Suprapubic skin (tissue), 4 donors: ENCODE measurements at regions not wholly inside any gene's neighbourhood (a gene's known extent, or its start where the extent isn't known, plus 50 kb on each side); places are given as distances from the start of the nearest gene placed in this dataset.

ENCODE experiments used
- DNase-seq, 2 donors: peaks; one replicate each; pipeline ENCODE4 v3.0.0-alpha.2; 2019; ENCODE audit warnings: low spot score in 2 of 2
- H3K27ac ChIP-seq: fragments of 200-600 bp; sonication (generic); one replicate; pipeline ENCODE4 v1.5.1; 2019
- H3K27me3 ChIP-seq: fragments of 200-600 bp; sonication (generic); one replicate; pipeline ENCODE4 v1.5.1; 2019
- H3K36me3 ChIP-seq: fragments of 200-600 bp; sonication (generic); one replicate; pipeline ENCODE4 v1.5.1; 2019
- H3K4me1 ChIP-seq: fragments of 200-600 bp; sonication (generic); one replicate; pipeline ENCODE4 v1.5.1; 2019
- H3K4me3 ChIP-seq: fragments of 200-600 bp; sonication (generic); one replicate; pipeline ENCODE4 v1.5.1; 2019; ENCODE audit warnings: mild to moderate bottlenecking
- H3K9me3 ChIP-seq: fragments of 200-600 bp; sonication (generic); one replicate; pipeline ENCODE4 v1.5.1; 2019
- EP300 ChIP-seq: sonication (generic); formaldehyde crosslinking; IDR thresholded peaks from one replicate; pipeline ENCODE4 v1.6.1; 2017; ENCODE audit warnings: antibody characterized with exemption
- POLR2A ChIP-seq, 2 donors: fragments of 450-650 bp; IDR thresholded peaks; one replicate each; pipeline ENCODE4 v1.6.1; 2017; ENCODE audit warnings: antibody characterized with exemption in 2 of 2, mild to moderate bottlenecking in 2 of 2, moderate library complexity in 2 of 2
- POLR2AphosphoS5 ChIP-seq, 3 donors: sonication (generic); formaldehyde crosslinking; IDR thresholded peaks; one replicate each; pipeline ENCODE4 v1.6.1; 2017; ENCODE audit warnings: antibody characterized with exemption in 3 of 3
- WGBS: methylation state at CpG from one replicate; pipeline ENCODE4 v1.1.5; 2018; 5-methylcytosine and 5-hydroxymethylcytosine counted together
- TF ChIP-seq, protein P1 (sequence below), 2 donors: fragments of 200-600 bp in 1 of 2; fragments of 450-650 bp in 1 of 2; sonication (generic) in 1 of 2; IDR thresholded peaks; one replicate each; pipeline ENCODE4 v1.5.1; 2016 to 2019; ENCODE audit warnings: antibody characterized with exemption in 2 of 2, mild to moderate bottlenecking in 1 of 2, moderate library complexity in 1 of 2

GRCh38 chr10:122767621-122768388 lies 68.2 kb upstream of the C10orf120 start:
- WGBS, result 95% methylated on average over 9 of the region's 12 CpGs
- no peaks in the 10 kb centered on the region for H3K27me3 ChIP-seq
- no peaks in the 10 kb centered on the region for H3K36me3 ChIP-seq
- H3K9me3 ChIP-seq, result peaks cover 5% of the 10 kb centered on the region
- no peak overlapping the region for H3K27ac ChIP-seq
- no peak for DNase-seq
- H3K4me1 ChIP-seq, result no peaks in the 10 kb centered on the region
- H3K4me3 ChIP-seq, result no peak overlapping the region
- TF ChIP-seq POLR2AphosphoS5 (IDR thresholded peaks at IDR 0.05) (no peak), POLR2A (IDR thresholded peaks at IDR 0.05) (no peak), EP300 (no peak)
- TF ChIP-seq, protein P1, sequence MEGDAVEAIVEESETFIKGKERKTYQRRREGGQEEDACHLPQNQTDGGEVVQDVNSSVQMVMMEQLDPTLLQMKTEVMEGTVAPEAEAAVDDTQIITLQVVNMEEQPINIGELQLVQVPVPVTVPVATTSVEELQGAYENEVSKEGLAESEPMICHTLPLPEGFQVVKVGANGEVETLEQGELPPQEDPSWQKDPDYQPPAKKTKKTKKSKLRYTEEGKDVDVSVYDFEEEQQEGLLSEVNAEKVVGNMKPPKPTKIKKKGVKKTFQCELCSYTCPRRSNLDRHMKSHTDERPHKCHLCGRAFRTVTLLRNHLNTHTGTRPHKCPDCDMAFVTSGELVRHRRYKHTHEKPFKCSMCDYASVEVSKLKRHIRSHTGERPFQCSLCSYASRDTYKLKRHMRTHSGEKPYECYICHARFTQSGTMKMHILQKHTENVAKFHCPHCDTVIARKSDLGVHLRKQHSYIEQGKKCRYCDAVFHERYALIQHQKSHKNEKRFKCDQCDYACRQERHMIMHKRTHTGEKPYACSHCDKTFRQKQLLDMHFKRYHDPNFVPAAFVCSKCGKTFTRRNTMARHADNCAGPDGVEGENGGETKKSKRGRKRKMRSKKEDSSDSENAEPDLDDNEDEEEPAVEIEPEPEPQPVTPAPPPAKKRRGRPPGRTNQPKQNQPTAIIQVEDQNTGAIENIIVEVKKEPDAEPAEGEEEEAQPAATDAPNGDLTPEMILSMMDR (IDR thresholded peaks at IDR 0.05), result no peak

DNA sequence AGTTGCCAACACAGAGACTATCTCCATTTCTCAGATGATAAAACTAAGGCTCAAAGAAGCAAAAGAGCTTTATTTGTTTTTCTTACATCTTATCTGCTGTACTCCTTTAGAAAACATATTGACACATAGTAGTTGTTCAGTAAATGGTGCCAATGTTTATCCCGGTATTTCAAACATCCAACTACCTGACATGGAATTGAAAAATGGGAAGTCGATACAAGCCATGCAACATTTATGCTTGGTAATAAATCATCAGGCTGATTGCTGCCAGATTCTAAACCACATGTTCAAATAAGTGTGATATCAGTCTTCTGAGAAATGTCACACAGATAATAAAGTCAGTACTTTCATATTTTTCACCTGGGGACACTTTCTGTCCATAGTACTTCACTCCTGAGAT lies 65.8 kb upstream of the C10orf120 start:
- no peak overlapping the region for H3K27ac ChIP-seq
- no peaks in the 10 kb centered on the region for H3K27me3 ChIP-seq
- H3K36me3 ChIP-seq, result no peaks in the 10 kb centered on the region
- no peaks in the 10 kb centered on the region for H3K4me1 ChIP-seq
- no peak for DNase-seq
- TF ChIP-seq EP300, result no peak
- TF ChIP-seq, protein P1 (IDR thresholded peaks at IDR 0.05), result no peak
- no peak for TF ChIP-seq POLR2AphosphoS5 (IDR thresholded peaks at IDR 0.05)
- no peak for TF ChIP-seq POLR2A (IDR thresholded peaks at IDR 0.05)
- peaks cover 5% of the 10 kb centered on the region for H3K9me3 ChIP-seq
- 47% methylated on average over 2 of the region's 2 CpGs for WGBS
- H3K4me3 ChIP-seq, result no peak overlapping the region

- no peak for TF ChIP-seq POLR2A (IDR thresholded peaks at IDR 0.05)
- TF ChIP-seq, protein P1 (IDR thresholded peaks at IDR 0.05), result no peak
- TF ChIP-seq EP300, result no peak
- TF ChIP-seq POLR2AphosphoS5 (IDR thresholded peaks at IDR 0.05), result no peak
- WGBS, result 89% methylated on average over 9 of the region's 9 CpGs
- no peaks in the 10 kb centered on the region for H3K4me1 ChIP-seq
- H3K27me3 ChIP-seq, result no peaks in the 10 kb centered on the region
- H3K27ac ChIP-seq, result no peak overlapping the region
- H3K36me3 ChIP-seq, result no peaks in the 10 kb centered on the region
- peaks cover 12% of the 10 kb centered on the region for H3K9me3 ChIP-seq
- DNase-seq, result no peak
- H3K4me3 ChIP-seq, result no peak overlapping the region
Measured at GRCh38 chr10:122756656-122757055, 57.0 kb upstream of the C10orf120 start.

GRCh38 chr10:122754491-122755235 lies 55.0 kb upstream of the C10orf120 start:
- Histone ChIP-seq H3K9me3 (peaks cover 12% of the 10 kb centered on the region), H3K27ac (no peak overlapping the region), H3K36me3 (no peaks in the 10 kb centered on the region), H3K27me3 (no peaks in the 10 kb centered on the region), H3K4me3 (no peak overlapping the region), H3K4me1 (no peaks in the 10 kb centered on the region)
- no peak for DNase-seq
- TF ChIP-seq, protein P1 (IDR thresholded peaks at IDR 0.05), result no peak
- 72% methylated on average over 10 of the region's 11 CpGs for WGBS

DNA sequence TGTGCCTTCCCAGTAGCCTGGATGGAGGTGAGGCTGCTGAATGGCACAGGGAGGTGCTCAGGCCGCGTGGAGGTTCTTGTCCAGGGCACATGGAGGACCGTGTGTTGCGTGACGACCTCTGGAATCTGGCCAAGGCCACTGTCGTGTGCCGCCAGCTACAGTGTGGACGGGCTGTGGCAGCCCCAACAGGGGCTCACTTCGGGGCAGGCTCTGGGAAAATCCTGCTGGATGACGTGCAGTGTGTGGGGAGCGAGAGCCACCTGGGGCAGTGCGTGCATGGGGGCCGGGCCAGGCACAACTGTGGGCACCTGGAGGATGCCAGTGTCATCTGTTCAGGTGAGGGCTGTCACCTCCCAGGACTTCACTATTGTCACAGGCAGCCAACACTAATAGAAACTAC lies 50.2 kb upstream of the C10orf120 start:
- H3K9me3 ChIP-seq, result no peaks in the 10 kb centered on the region
- no peak overlapping the region for H3K4me3 ChIP-seq
- no peak for DNase-seq
- H3K27me3 ChIP-seq, result no peaks in the 10 kb centered on the region
- no peak for TF ChIP-seq EP300
- TF ChIP-seq, protein P1 (IDR thresholded peaks at IDR 0.05), result no peak
- no peak for TF ChIP-seq POLR2AphosphoS5 (IDR thresholded peaks at IDR 0.05)
- no peak for TF ChIP-seq POLR2A (IDR thresholded peaks at IDR 0.05)
- 74% methylated on average over 13 of the region's 13 CpGs for WGBS
- H3K4me1 ChIP-seq, result no peaks in the 10 kb centered on the region
- H3K27ac ChIP-seq, result no peak overlapping the region
- no peaks in the 10 kb centered on the region for H3K36me3 ChIP-seq
